ENCODE measurements at regions not wholly inside any gene's neighbourhood (a gene's known extent, or its start where the extent isn't known, plus 50 kb on each side); places are given as distances from the start of the nearest gene placed in this dataset.
A peak's percentile ranks its signal among the peaks of the same experiment; 100 is the strongest.

GRCh38 chr15:31215490-31216214 is 111.0 kb upstream of the KLF13 start:
- Histone ChIP-seq H3K9me2 (ENCODE audit: low read depth, low read length) (no peaks in the 10 kb centered on the region), H2AFZ (ENCODE audit: low read length) (no peak overlapping the region)

GRCh38 chr15:31216215-31216911 is 110.3 kb upstream of the KLF13 start:
- TF ChIP-seq EZH2 (IDR thresholded peaks at IDR 0.05; ENCODE audit: borderline replicate concordance, low read length): no peak
- TF ChIP-seq CTCF (IDR thresholded peaks at IDR 0.05; ENCODE audit: low read length): no peak
- Histone ChIP-seq H3K9me3 (ENCODE audit: low read length) (peaks cover 3% of the 10 kb centered on the region), H4K20me1 (ENCODE audit: insufficient read depth, low read length) (no peaks in the 10 kb centered on the region), H3K27me3 (ENCODE audit: insufficient read depth, low read length) (no peaks in the 10 kb centered on the region), H3K36me3 (ENCODE audit: insufficient read depth, low read length) (peaks cover 11% of the 10 kb centered on the region), H3K27ac (ENCODE audit: low read depth, low read length, poor library complexity, severe bottlenecking) (peak overlapping the region; percentile 93), H3K4me3 (ENCODE audit: low read depth, low read length, poor library complexity, severe bottlenecking) (peak overlapping the region; percentile 62), H3K9me2 (ENCODE audit: low read depth, low read length) (no peaks in the 10 kb centered on the region), H3F3A (ENCODE audit: insufficient read depth, low read length) (no peaks in the 10 kb centered on the region), H2AFZ (ENCODE audit: low read length) (no peak overlapping the region), H3K9ac (ENCODE audit: low read length) (peak overlapping the region; percentile 68), H3K4me2 (ENCODE audit: low read length) (peak overlapping the region; percentile 64), H3K4me1 (ENCODE audit: insufficient read depth, low read length, severe bottlenecking) (peaks cover 40% of the 10 kb centered on the region), H3K79me2 (ENCODE audit: insufficient read depth, low read length) (no peaks in the 10 kb centered on the region)

More at GRCh38 chr15:31215490-31216214, 111.0 kb upstream of the KLF13 start:
- TF ChIP-seq CTCF (IDR thresholded peaks at IDR 0.05; ENCODE audit: low read length): peak; percentile 83
- TF ChIP-seq EZH2 (IDR thresholded peaks at IDR 0.05; ENCODE audit: borderline replicate concordance, low read length): no peak
- Histone ChIP-seq H3K9me3 (ENCODE audit: low read length) (peaks cover 6% of the 10 kb centered on the region), H3F3A (ENCODE audit: insufficient read depth, low read length) (no peaks in the 10 kb centered on the region), H3K9ac (ENCODE audit: low read length) (peak overlapping the region; percentile 77), H4K20me1 (ENCODE audit: insufficient read depth, low read length) (no peaks in the 10 kb centered on the region), H3K27me3 (ENCODE audit: insufficient read depth, low read length) (no peaks in the 10 kb centered on the region), H3K4me3 (ENCODE audit: low read depth, low read length, poor library complexity, severe bottlenecking) (peak overlapping the region; percentile 62), H3K36me3 (ENCODE audit: insufficient read depth, low read length) (peaks cover 14% of the 10 kb centered on the region), H3K4me2 (ENCODE audit: low read length) (peak overlapping the region; percentile 64), H3K27ac (ENCODE audit: low read depth, low read length, poor library complexity, severe bottlenecking) (peak overlapping the region; percentile 93), H3K79me2 (ENCODE audit: insufficient read depth, low read length) (no peaks in the 10 kb centered on the region), H3K4me1 (ENCODE audit: insufficient read depth, low read length, severe bottlenecking) (peaks cover 36% of the 10 kb centered on the region)

GRCh38 chr15:31217067-31217466 is 109.6 kb upstream of the KLF13 start:
- Histone ChIP-seq H2AFZ (ENCODE audit: low read length) (no peak overlapping the region), H3K9me2 (ENCODE audit: low read depth, low read length) (no peaks in the 10 kb centered on the region), H3K4me2 (ENCODE audit: low read length) (peak overlapping the region; percentile 64), H4K20me1 (ENCODE audit: insufficient read depth, low read length) (no peaks in the 10 kb centered on the region), H3K27ac (ENCODE audit: low read depth, low read length, poor library complexity, severe bottlenecking) (peak overlapping the region; percentile 93), H3K27me3 (ENCODE audit: insufficient read depth, low read length) (no peaks in the 10 kb centered on the region), H3F3A (ENCODE audit: insufficient read depth, low read length) (no peaks in the 10 kb centered on the region), H3K79me2 (ENCODE audit: insufficient read depth, low read length) (no peaks in the 10 kb centered on the region), H3K36me3 (ENCODE audit: insufficient read depth, low read length) (peaks cover 12% of the 10 kb centered on the region), H3K4me1 (ENCODE audit: insufficient read depth, low read length, severe bottlenecking) (peaks cover 43% of the 10 kb centered on the region), H3K4me3 (ENCODE audit: low read depth, low read length, poor library complexity, severe bottlenecking) (peak overlapping the region; percentile 62), H3K9me3 (ENCODE audit: low read length) (no peaks in the 10 kb centered on the region), H3K9ac (ENCODE audit: low read length) (peak overlapping the region; percentile 68; the same call in 1 of the 2 replicates)
- TF ChIP-seq CTCF (IDR thresholded peaks at IDR 0.05; ENCODE audit: low read length): no peak
- TF ChIP-seq EZH2 (IDR thresholded peaks at IDR 0.05; ENCODE audit: borderline replicate concordance, low read length): no peak

Data from OCI-LY1 (cell line).